ENCODE measurements at regions not wholly inside any gene's neighbourhood (a gene's known extent, or its start where the extent isn't known, plus 50 kb on each side); places are given as distances from the start of the nearest gene placed in this dataset.

- POLR2A ChIA-PET = no interaction called here
- no peaks in the 10 kb centered on the region for H4K20me1 ChIP-seq (replicated peaks; ENCODE audit: control insufficient read depth, extremely low read depth, insufficient read depth, low read length)
- DNase-seq (ENCODE audit: low read depth, low spot score) = no peak
- no peaks in the 10 kb centered on the region for H3K79me2 ChIP-seq (ENCODE audit: control insufficient read depth, insufficient read depth, low read length)
- FAIRE-seq = no peak
- H3K36me3 ChIP-seq (ENCODE audit: control insufficient read depth in 2 of 2, extremely low read depth in 1 of 2, insufficient read depth in 2 of 2, low read length in 2 of 2) = no peaks in the 10 kb centered on the region
- H3K9me3 ChIP-seq (replicated peaks; ENCODE audit: control insufficient read depth, insufficient read depth, low read length) = no peaks in the 10 kb centered on the region
- CTCF ChIA-PET = no interaction called here
- no peaks in the 10 kb centered on the region for H3K4me1 ChIP-seq (ENCODE audit: control insufficient read depth, extremely low read depth, insufficient read depth, low read length)
- no peaks in the 10 kb centered on the region for H3K9me1 ChIP-seq (replicated peaks; ENCODE audit: control insufficient read depth, extremely low read depth, insufficient read depth, low read length)
- no TSS peak for BruUV-seq (replicated peaks)
- no peak overlapping the region for H3K27ac ChIP-seq (ENCODE audit: insufficient read depth, low read depth, low read length)
- peaks cover 3 to 7% of the 10 kb centered on the region in 2 experiments for H3K27me3 ChIP-seq (ENCODE audit: control insufficient read depth in 2 of 2, insufficient read depth in 2 of 2, low read length in 2 of 2)
- H3K4me3 ChIP-seq (replicated peaks in 1 of 3; ENCODE audit: insufficient read depth in 1 of 3, low read depth in 1 of 3, low read length in 3 of 3) = no peak overlapping the region
- no peak overlapping the region for H3K9ac ChIP-seq (replicated peaks; ENCODE audit: extremely low read depth, insufficient read depth, low read length)
- intact Hi-C loops (cut with micrococcal nuclease) = no loop called here
- TF ChIP-seq MYC (IDR thresholded peaks at IDR 0.05; ENCODE audit: low read depth, low read length) (no peak), CTCF (IDR thresholded peaks at IDR 0.05; ENCODE audit: extremely low read depth in 1 of 2, insufficient read depth in 1 of 2, low read depth in 1 of 2, low read length in 2 of 2) (no peak), POLR2AphosphoS5 (IDR thresholded peaks at IDR 0.05; ENCODE audit: insufficient read depth, low read depth, low read length) (no peak), EZH2 (IDR thresholded peaks at IDR 0.05; ENCODE audit: borderline replicate concordance, low read depth, low read length, severe bottlenecking) (no peak), GATA2 (IDR thresholded peaks at IDR 0.05; ENCODE audit: insufficient read depth, insufficient read length, low read depth, low read length) (no peak), JUN (IDR thresholded peaks at IDR 0.05; ENCODE audit: borderline replicate concordance, insufficient read depth, insufficient read length, low read depth) (no peak), MAX (IDR thresholded peaks at IDR 0.05; ENCODE audit: insufficient read depth, insufficient read length) (no peak), FOS (IDR thresholded peaks at IDR 0.05; ENCODE audit: borderline replicate concordance, insufficient read depth, low read length) (no peak), POLR2A (IDR thresholded peaks at IDR 0.05; ENCODE audit: low read depth, low read length) (no peak)
- dilution Hi-C loops (cut with MboI; ENCODE audit: extremely low pct_ligation_motif_present, low sequenced_read_pairs) = no loop called here
- H2AFZ ChIP-seq (ENCODE audit: low read depth, low read length) = no peak overlapping the region
- H3K4me2 ChIP-seq (ENCODE audit: insufficient read depth, low read length) = no peak overlapping the region
Observed at GRCh38 chr12:94889445-94890210, 113.9 kb downstream of the NDUFA12 start.
